ENCODE measurements at regions not wholly inside any gene's neighbourhood (a gene's known extent, or its start where the extent isn't known, plus 50 kb on each side); places are given as distances from the start of the nearest gene placed in this dataset.

- Histone ChIP-seq H3K36me3 (ENCODE audit: insufficient read depth, low read length) (no peaks in the 10 kb centered on the region), H3K9me3 (ENCODE audit: low read depth, low read length) (no peaks in the 10 kb centered on the region), H2AFZ (ENCODE audit: low read length) (peak overlapping the region; percentile 50), H3K27ac (ENCODE audit: low read depth, low read length) (no peak overlapping the region), H3K4me3 (ENCODE audit: insufficient read depth, low read length) (no peak overlapping the region), H3K27me3 (ENCODE audit: insufficient read depth, low read length) (no peaks in the 10 kb centered on the region), H3K79me2 (ENCODE audit: insufficient read depth, low read length) (no peaks in the 10 kb centered on the region), H4K20me1 (ENCODE audit: insufficient read depth, low read length) (no peaks in the 10 kb centered on the region), H3K4me2 (ENCODE audit: insufficient read depth, low read length) (peak overlapping the region; percentile 45), H3K4me1 (ENCODE audit: insufficient read depth, low read length) (no peaks in the 10 kb centered on the region)
- DNase-seq (ENCODE audit: insufficient read length, low spot score, missing footprints) = peak; percentile 72
- no peak for TF ChIP-seq CTCF (IDR thresholded peaks at IDR 0.05; ENCODE audit: extremely low read depth, low read depth, low read length)
These were observed 58.7 kb upstream of the PRMT8 start for GRCh38 chr12:3432176-3432742.

GRCh38 chr12:3432868-3433267 is 58.1 kb upstream of the PRMT8 start:
- Histone ChIP-seq H3K9me3 (ENCODE audit: low read depth, low read length) (no peaks in the 10 kb centered on the region), H3K4me1 (ENCODE audit: insufficient read depth, low read length) (no peaks in the 10 kb centered on the region), H3K4me2 (ENCODE audit: insufficient read depth, low read length) (no peak overlapping the region), H3K27me3 (ENCODE audit: insufficient read depth, low read length) (no peaks in the 10 kb centered on the region), H3K27ac (ENCODE audit: low read depth, low read length) (no peak overlapping the region), H3K79me2 (ENCODE audit: insufficient read depth, low read length) (no peaks in the 10 kb centered on the region), H4K20me1 (ENCODE audit: insufficient read depth, low read length) (no peaks in the 10 kb centered on the region), H2AFZ (ENCODE audit: low read length) (no peak overlapping the region), H3K36me3 (ENCODE audit: insufficient read depth, low read length) (no peaks in the 10 kb centered on the region), H3K4me3 (ENCODE audit: insufficient read depth, low read length) (no peak overlapping the region)
- DNase-seq (ENCODE audit: insufficient read length, low spot score, missing footprints) = no peak
- no peak for TF ChIP-seq CTCF (IDR thresholded peaks at IDR 0.05; ENCODE audit: extremely low read depth, low read depth, low read length)

- Histone ChIP-seq H3K27me3 (ENCODE audit: insufficient read depth, low read length) (peaks cover 9% of the 10 kb centered on the region), H3K4me3 (ENCODE audit: insufficient read depth, low read length) (no peak overlapping the region), H3K79me2 (ENCODE audit: insufficient read depth, low read length) (no peaks in the 10 kb centered on the region), H3K4me1 (ENCODE audit: insufficient read depth, low read length) (no peaks in the 10 kb centered on the region), H3K36me3 (ENCODE audit: insufficient read depth, low read length) (no peaks in the 10 kb centered on the region), H4K20me1 (ENCODE audit: insufficient read depth, low read length) (no peaks in the 10 kb centered on the region), H2AFZ (ENCODE audit: low read length) (no peak overlapping the region), H3K27ac (ENCODE audit: low read depth, low read length) (no peak overlapping the region), H3K9me3 (ENCODE audit: low read depth, low read length) (no peaks in the 10 kb centered on the region), H3K4me2 (ENCODE audit: insufficient read depth, low read length) (no peak overlapping the region)
- TF ChIP-seq CTCF (IDR thresholded peaks at IDR 0.05; ENCODE audit: extremely low read depth, low read depth, low read length) = no peak
- DNase-seq (ENCODE audit: insufficient read length, low spot score, missing footprints) = no peak
These were observed 54.4 kb upstream of the PRMT8 start for GRCh38 chr12:3436461-3437065.

GRCh38 chr12:3437986-3438385 is 53.0 kb upstream of the PRMT8 start:
- Histone ChIP-seq H3K79me2 (ENCODE audit: insufficient read depth, low read length) (no peaks in the 10 kb centered on the region), H3K27me3 (ENCODE audit: insufficient read depth, low read length) (peaks cover 9% of the 10 kb centered on the region), H3K4me2 (ENCODE audit: insufficient read depth, low read length) (no peak overlapping the region), H4K20me1 (ENCODE audit: insufficient read depth, low read length) (no peaks in the 10 kb centered on the region), H3K4me1 (ENCODE audit: insufficient read depth, low read length) (no peaks in the 10 kb centered on the region), H3K4me3 (ENCODE audit: insufficient read depth, low read length) (no peak overlapping the region), H3K36me3 (ENCODE audit: insufficient read depth, low read length) (no peaks in the 10 kb centered on the region), H3K27ac (ENCODE audit: low read depth, low read length) (no peak overlapping the region), H2AFZ (ENCODE audit: low read length) (no peak overlapping the region), H3K9me3 (ENCODE audit: low read depth, low read length) (no peaks in the 10 kb centered on the region)
- no peak for TF ChIP-seq CTCF (IDR thresholded peaks at IDR 0.05; ENCODE audit: extremely low read depth, low read depth, low read length)
- DNase-seq (ENCODE audit: insufficient read length, low spot score, missing footprints) = no peak

Data from osteoblast (primary cell).